ENCODE measurements at regions not wholly inside any gene's neighbourhood (a gene's known extent, or its start where the extent isn't known, plus 50 kb on each side); places are given as distances from the start of the nearest gene placed in this dataset.

GRCh38 chr7:33820206-33820605 is 85.1 kb upstream of the BMPER start:
- TF ChIP-seq ZFP30 (CRISPR knock-in tag; IDR thresholded peaks at IDR 0.05; ENCODE audit: borderline replicate concordance) (no peak), HMG20B (CRISPR knock-in tag; IDR thresholded peaks at IDR 0.05) (no peak), CBFB (CRISPR knock-in tag; IDR thresholded peaks at IDR 0.05) (no peak), HDAC2 (IDR thresholded peaks at IDR 0.05) (no peak), SP2 (IDR thresholded peaks at IDR 0.05; ENCODE audit: extremely low read depth, low read depth, low read length, poor library complexity, severe bottlenecking) (no peak), RAD21 (CRISPR knock-in tag; conservative IDR thresholded peaks at IDR 0.05 in 1 of 2, IDR thresholded peaks at IDR 0.05 in 1 of 2) (no peak), CHD2 (IDR thresholded peaks at IDR 0.05; ENCODE audit: low read depth, low read length) (no peak), ZSCAN29 (IDR thresholded peaks at IDR 0.05) (no peak)
